PC-9 (cell line): ENCODE measurements at regions not wholly inside any gene's neighbourhood (a gene's known extent, or its start where the extent isn't known, plus 50 kb on each side); places are given as distances from the start of the nearest gene placed in this dataset.

Experiments used
- BruUV-seq: library from RNA; stranded (reverse); fragments of 400-500 nt; replicated peaks from 2 replicates; lab custom pipeline; 2021; lab: Mats Ljungman, UMichigan
- CTCF ChIA-PET: fragments of 300-600 bp; sonication (Branson Sonifier 250); formaldehyde crosslinking; loops from one replicate; lab custom pipeline; 2022; ENCODE audit warnings: antibody characterized with exemption; lab: Charles Lee
- POLR2A ChIA-PET: fragments of 300-600 bp; sonication (Branson Sonifier 250); formaldehyde crosslinking; loops from one replicate; lab custom pipeline; 2022; ENCODE audit warnings: antibody characterized with exemption; ENCODE audit not compliant: unreplicated experiment; lab: Charles Lee
- DNase-seq, 2 experiments: peaks; one replicate each; pipeline versions ENCODE4 v3.0.0 to v3.0.0-alpha.2; 2015 to 2022; ENCODE audit warnings: mixed read lengths in 1 of 2
- H2AFZ ChIP-seq: fragments of 200-600 bp; sonication (generic); 2 replicates; pipeline ENCODE4 v1.8.1; 2017; ENCODE audit warnings: antibody characterized with exemption
- H3F3A ChIP-seq: fragments of 200-600 bp; sonication (generic); 2 replicates; pipeline ENCODE4 v1.8.1; 2017; ENCODE audit warnings: antibody characterized with exemption, mild to moderate bottlenecking, low read depth; ENCODE audit not compliant: insufficient read depth
- H3K27ac ChIP-seq: fragments of 200-600 bp; sonication (generic); 2 replicates; pipeline ENCODE4 v1.6.1; 2016; ENCODE audit warnings: mixed run types
- H3K27me3 ChIP-seq: fragments of 200-600 bp; sonication (generic); 2 replicates; pipeline ENCODE4 v1.6.1; 2016; ENCODE audit warnings: low read depth, mixed run types; ENCODE audit not compliant: insufficient read depth
- H3K36me3 ChIP-seq: fragments of 200-600 bp; sonication (generic); 2 replicates; pipeline ENCODE4 v1.6.1; 2016; ENCODE audit warnings: low read depth, mixed run types
- H3K4me1 ChIP-seq: fragments of 200-600 bp; sonication (generic); replicated peaks from 2 replicates; pipeline ENCODE4 v1.6.1; 2016; ENCODE audit warnings: mixed run types; ENCODE audit not compliant: insufficient read depth
- H3K4me2 ChIP-seq: fragments of 200-600 bp; sonication (generic); 2 replicates; pipeline ENCODE4 v1.6.1; 2017; ENCODE audit warnings: mixed run types
- H3K4me3 ChIP-seq: fragments of 200-600 bp; sonication (generic); 2 replicates; pipeline ENCODE4 v1.6.1; 2016; ENCODE audit warnings: mixed run types
- H3K79me2 ChIP-seq: fragments of 200-600 bp; sonication (generic); 2 replicates; pipeline ENCODE4 v1.6.1; 2017; ENCODE audit warnings: low read depth, mixed run types
- H3K9me2 ChIP-seq: fragments of 200-600 bp; sonication (generic); 2 replicates; pipeline ENCODE4 v1.8.1; 2017; ENCODE audit warnings: mild to moderate bottlenecking; ENCODE audit not compliant: insufficient read depth
- H3K9me3 ChIP-seq: fragments of 200-600 bp; sonication (generic); 2 replicates; pipeline ENCODE4 v1.8.1; 2016; ENCODE audit warnings: low read depth; ENCODE audit not compliant: insufficient read depth
- H4K20me1 ChIP-seq: fragments of 200-600 bp; sonication (generic); 2 replicates; pipeline ENCODE4 v1.8.1; 2017; ENCODE audit not compliant: insufficient read depth
- CTCF ChIP-seq: fragments of 200-600 bp; sonication (generic); conservative IDR thresholded peaks from 2 replicates; pipeline ENCODE4 v1.6.1; 2017; ENCODE audit warnings: mixed run types, antibody characterized with exemption, mild to moderate bottlenecking, moderate library complexity
- EZH2 ChIP-seq: fragments of 200-600 bp; sonication (generic); IDR thresholded peaks from 2 replicates; pipeline ENCODE4 v1.8.0; 2017; ENCODE audit warnings: antibody characterized with exemption, low read depth
- intact Hi-C: fragments of 100-400 bp; cut with micrococcal nuclease; formaldehyde crosslinking; loops from one replicate; pipeline ENCODE4 v1.10.0; 2022; ENCODE audit not compliant: unreplicated experiment

- ChIA-PET POLR2A (no interaction called here), CTCF (no interaction called here)
- H3K79me2 ChIP-seq, result no peaks in the 10 kb centered on the region
- peaks cover 26% of the 10 kb centered on the region for H3F3A ChIP-seq
- H3K4me1 ChIP-seq, result peaks cover 23% of the 10 kb centered on the region
- H2AFZ ChIP-seq, result no peak overlapping the region
- intact Hi-C loops, result no loop called here
- no peak overlapping the region for H3K4me3 ChIP-seq
- 0 out of 2 replicates have a peak, but pooled peaks cover 5% of the 10 kb centered on the region for H3K9me3 ChIP-seq
- DNase-seq, result no peak
- H3K9me2 ChIP-seq, result no peaks in the 10 kb centered on the region
- H3K4me2 ChIP-seq, result no peak overlapping the region
- TF ChIP-seq CTCF (no peak), EZH2 (no peak)
- no peaks in the 10 kb centered on the region for H3K27me3 ChIP-seq
- no peak overlapping the region for H3K27ac ChIP-seq
- BruUV-seq, result no TSS peak
- no peaks in the 10 kb centered on the region; the same call in 1 of the 2 replicates for H3K36me3 ChIP-seq
- H4K20me1 ChIP-seq, result no peaks in the 10 kb centered on the region
Observed at GRCh38 chr11:33552756-33553155, 147.9 kb downstream of the C11orf91 start.

- no peaks in the 10 kb centered on the region for H3K9me2 ChIP-seq
- intact Hi-C loops, result no loop called here
- no peak for TF ChIP-seq EZH2
- TF ChIP-seq CTCF, result no peak
- H3K4me3 ChIP-seq, result no peak overlapping the region
- no peaks in the 10 kb centered on the region for H4K20me1 ChIP-seq
- H3K36me3 ChIP-seq, result no peaks in the 10 kb centered on the region; the same call in 1 of the 2 replicates
- DNase-seq, result no peak
- POLR2A ChIA-PET, result no interaction called here
- H3K27me3 ChIP-seq, result no peaks in the 10 kb centered on the region
- CTCF ChIA-PET, result no interaction called here
- H3K9me3 ChIP-seq, result 0 out of 2 replicates have a peak, but pooled peaks cover 5% of the 10 kb centered on the region
- peaks cover 9% of the 10 kb centered on the region for H3K4me1 ChIP-seq
- H2AFZ ChIP-seq, result no peak overlapping the region
- H3K27ac ChIP-seq, result no peak overlapping the region
- no TSS peak for BruUV-seq
- H3F3A ChIP-seq, result peaks cover 12% of the 10 kb centered on the region; the same call in 1 of the 2 replicates
- H3K79me2 ChIP-seq, result no peaks in the 10 kb centered on the region
- H3K4me2 ChIP-seq, result no peak overlapping the region
Observed at GRCh38 chr11:33551051-33551450, 149.6 kb downstream of the C11orf91 start.

GRCh38 chr11:33549483-33549882, 151.1 kb downstream of the C11orf91 start:
- 0 out of 2 replicates have a peak, but pooled peaks cover 3% of the 10 kb centered on the region for H3K9me3 ChIP-seq
- TF ChIP-seq EZH2, result no peak
- TF ChIP-seq CTCF, result no peak
- no TSS peak for BruUV-seq
- H2AFZ ChIP-seq, result no peak overlapping the region
- H4K20me1 ChIP-seq, result no peaks in the 10 kb centered on the region
- ChIA-PET CTCF (no interaction called here), POLR2A (no interaction called here)
- no peak for DNase-seq
- H3K27me3 ChIP-seq, result no peaks in the 10 kb centered on the region
- no peaks in the 10 kb centered on the region for H3K9me2 ChIP-seq
- peaks cover 9% of the 10 kb centered on the region; the same call in 1 of the 2 replicates for H3F3A ChIP-seq
- no peaks in the 10 kb centered on the region for H3K36me3 ChIP-seq
- H3K27ac ChIP-seq, result no peak overlapping the region
- intact Hi-C loops, result no loop called here
- H3K4me2 ChIP-seq, result no peak overlapping the region
- H3K4me3 ChIP-seq, result no peak overlapping the region
- peaks cover 9% of the 10 kb centered on the region for H3K4me1 ChIP-seq
- H3K79me2 ChIP-seq, result no peaks in the 10 kb centered on the region
